ENCODE measurements at regions not wholly inside any gene's neighbourhood (a gene's known extent, or its start where the extent isn't known, plus 50 kb on each side); places are given as distances from the start of the nearest gene placed in this dataset.

- TF ChIP-seq, protein P1, sequence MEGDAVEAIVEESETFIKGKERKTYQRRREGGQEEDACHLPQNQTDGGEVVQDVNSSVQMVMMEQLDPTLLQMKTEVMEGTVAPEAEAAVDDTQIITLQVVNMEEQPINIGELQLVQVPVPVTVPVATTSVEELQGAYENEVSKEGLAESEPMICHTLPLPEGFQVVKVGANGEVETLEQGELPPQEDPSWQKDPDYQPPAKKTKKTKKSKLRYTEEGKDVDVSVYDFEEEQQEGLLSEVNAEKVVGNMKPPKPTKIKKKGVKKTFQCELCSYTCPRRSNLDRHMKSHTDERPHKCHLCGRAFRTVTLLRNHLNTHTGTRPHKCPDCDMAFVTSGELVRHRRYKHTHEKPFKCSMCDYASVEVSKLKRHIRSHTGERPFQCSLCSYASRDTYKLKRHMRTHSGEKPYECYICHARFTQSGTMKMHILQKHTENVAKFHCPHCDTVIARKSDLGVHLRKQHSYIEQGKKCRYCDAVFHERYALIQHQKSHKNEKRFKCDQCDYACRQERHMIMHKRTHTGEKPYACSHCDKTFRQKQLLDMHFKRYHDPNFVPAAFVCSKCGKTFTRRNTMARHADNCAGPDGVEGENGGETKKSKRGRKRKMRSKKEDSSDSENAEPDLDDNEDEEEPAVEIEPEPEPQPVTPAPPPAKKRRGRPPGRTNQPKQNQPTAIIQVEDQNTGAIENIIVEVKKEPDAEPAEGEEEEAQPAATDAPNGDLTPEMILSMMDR (IDR thresholded peaks at IDR 0.05; ENCODE audit: low read depth, low read length, poor library complexity, severe bottlenecking): no peak
- TF ChIP-seq EZH2phosphoT487 (IDR thresholded peaks at IDR 0.05; ENCODE audit: borderline replicate concordance, low read length): no peak
- Histone ChIP-seq H3K27ac (ENCODE audit: low read depth, low read length) (peak overlapping the region; percentile 66), H3K9me3 (ENCODE audit: control insufficient read depth, insufficient read depth, low read length) (no peaks in the 10 kb centered on the region)
These were observed 80.6 kb upstream of the CHD2 start for GRCh38 chr15:92819278-92820235.

DNA sequence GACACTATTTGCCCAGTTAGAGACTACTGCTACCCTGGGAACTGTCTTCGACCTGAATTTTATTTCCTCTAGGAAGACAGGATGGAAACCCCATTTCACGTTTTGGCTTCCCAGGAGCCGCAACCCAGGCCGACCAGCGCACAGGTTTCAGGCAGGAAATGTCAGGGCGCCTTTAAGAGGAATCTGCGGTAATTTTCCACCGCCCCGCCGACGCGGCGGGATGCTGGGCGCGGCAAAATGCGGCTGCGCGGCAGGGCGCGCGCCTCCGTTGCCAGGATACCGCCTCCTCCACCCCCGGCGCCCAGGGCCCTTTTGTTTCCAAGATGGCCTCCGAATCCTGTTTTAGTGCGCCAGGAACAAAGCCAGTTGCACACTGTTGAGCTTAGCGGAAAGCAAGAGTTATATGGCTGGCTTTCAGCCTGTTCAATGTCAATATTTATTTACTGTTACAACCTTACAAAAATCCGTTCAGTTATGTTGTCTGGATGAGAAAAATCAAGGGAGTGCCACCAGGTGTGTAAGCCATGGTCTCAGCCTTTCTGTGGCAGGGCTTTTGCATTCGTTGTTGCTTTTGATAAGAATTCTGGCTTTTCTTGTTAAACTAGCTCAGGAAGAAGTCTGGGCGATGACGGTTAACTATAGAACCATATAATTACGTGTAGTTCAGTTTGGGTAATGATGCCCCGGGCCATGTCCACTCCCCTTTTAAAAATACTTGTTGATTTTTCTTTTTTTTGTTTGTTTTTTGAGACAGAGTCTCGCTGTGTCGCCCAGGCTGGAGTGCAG lies 79.7 kb upstream of the CHD2 start:
- Histone ChIP-seq H4K20me1 (ENCODE audit: control insufficient read depth, insufficient read depth, low read depth, low read length) (no peaks in the 10 kb centered on the region), H3K4me2 (ENCODE audit: low read length) (peak overlapping the region; percentile 75), H3K4me3 (ENCODE audit: low read length) (peak overlapping the region; percentile 67), H3K27me3 (ENCODE audit: control insufficient read depth, low read length) (no peaks in the 10 kb centered on the region), H3K9me2 (replicated peaks; ENCODE audit: control insufficient read depth, low read length) (no peaks in the 10 kb centered on the region), H3K9me3 (ENCODE audit: control insufficient read depth, insufficient read depth, low read length) (no peaks in the 10 kb centered on the region), H3K4me1 (ENCODE audit: control insufficient read depth, low read length) (peaks cover 78% of the 10 kb centered on the region), H3F3A (ENCODE audit: control insufficient read depth, insufficient read depth) (peaks cover 17% of the 10 kb centered on the region), H3K36me3 (ENCODE audit: control insufficient read depth, low read length) (no peaks in the 10 kb centered on the region), H3K27ac (ENCODE audit: low read depth, low read length) (peak overlapping the region; percentile 66), H3K79me2 (ENCODE audit: control insufficient read depth, low read length) (no peaks in the 10 kb centered on the region)
- no peak for TF ChIP-seq EZH2phosphoT487 (IDR thresholded peaks at IDR 0.05; ENCODE audit: borderline replicate concordance, low read length)
- TF ChIP-seq, protein P1 (IDR thresholded peaks at IDR 0.05; ENCODE audit: low read depth, low read length, poor library complexity, severe bottlenecking): no peak

More at GRCh38 chr15:92819278-92820235, 80.6 kb upstream of the CHD2 start:
- peak overlapping the region; percentile 67 for H3K4me3 ChIP-seq (ENCODE audit: low read length)
- H3K9me2 ChIP-seq (replicated peaks; ENCODE audit: control insufficient read depth, low read length): no peaks in the 10 kb centered on the region
- H3K4me2 ChIP-seq (ENCODE audit: low read length): peak overlapping the region; percentile 75
- H3K27me3 ChIP-seq (ENCODE audit: control insufficient read depth, low read length): no peaks in the 10 kb centered on the region
- H3K79me2 ChIP-seq (ENCODE audit: control insufficient read depth, low read length): no peaks in the 10 kb centered on the region
- H3K36me3 ChIP-seq (ENCODE audit: control insufficient read depth, low read length): no peaks in the 10 kb centered on the region
- no peaks in the 10 kb centered on the region for H4K20me1 ChIP-seq (ENCODE audit: control insufficient read depth, insufficient read depth, low read depth, low read length)
- peaks cover 17% of the 10 kb centered on the region for H3F3A ChIP-seq (ENCODE audit: control insufficient read depth, insufficient read depth)
- H3K4me1 ChIP-seq (ENCODE audit: control insufficient read depth, low read length): peaks cover 72% of the 10 kb centered on the region

DNA sequence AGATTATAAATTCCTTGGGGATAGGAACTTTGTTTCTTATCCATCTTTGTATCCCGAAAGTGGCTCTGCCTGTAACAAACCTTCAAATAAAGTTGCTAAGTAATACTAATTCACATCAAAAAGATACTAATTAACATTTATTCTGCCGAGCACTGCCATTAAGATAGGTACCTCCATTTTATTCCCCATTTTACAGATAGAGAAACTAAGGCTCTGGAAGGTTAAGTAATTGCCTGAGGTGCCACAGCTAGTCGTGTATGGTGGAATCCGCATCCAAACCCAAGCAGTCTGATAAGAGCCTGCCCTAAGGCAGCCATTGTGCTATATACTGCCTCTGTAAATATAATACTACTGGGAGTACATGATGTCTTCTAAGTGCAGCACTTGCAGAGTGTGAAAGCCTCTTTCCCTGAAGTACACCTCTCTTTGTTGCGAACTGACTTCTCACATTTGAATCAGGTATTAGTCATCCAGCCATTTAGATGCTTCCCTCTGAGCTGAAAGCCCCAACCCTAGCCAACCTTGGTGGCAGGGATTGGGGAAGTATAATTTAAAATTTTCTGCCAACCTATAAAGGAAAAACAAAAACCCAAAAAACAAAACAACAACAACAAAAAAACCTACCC lies 78.5 kb upstream of the CHD2 start:
- Histone ChIP-seq H3K27ac (ENCODE audit: low read depth, low read length) (peak overlapping the region; percentile 74), H3K4me3 (ENCODE audit: low read length) (peak overlapping the region; percentile 46), H3K9me3 (ENCODE audit: control insufficient read depth, insufficient read depth, low read length) (no peaks in the 10 kb centered on the region), H3K36me3 (ENCODE audit: control insufficient read depth, low read length) (no peaks in the 10 kb centered on the region), H3K27me3 (ENCODE audit: control insufficient read depth, low read length) (no peaks in the 10 kb centered on the region), H3F3A (ENCODE audit: control insufficient read depth, insufficient read depth) (peaks cover 19% of the 10 kb centered on the region), H4K20me1 (ENCODE audit: control insufficient read depth, insufficient read depth, low read depth, low read length) (no peaks in the 10 kb centered on the region), H3K79me2 (ENCODE audit: control insufficient read depth, low read length) (no peaks in the 10 kb centered on the region), H3K9me2 (replicated peaks; ENCODE audit: control insufficient read depth, low read length) (no peaks in the 10 kb centered on the region), H3K4me2 (ENCODE audit: low read length) (peak overlapping the region; percentile 75), H3K4me1 (ENCODE audit: control insufficient read depth, low read length) (peaks cover 88% of the 10 kb centered on the region)
- no peak for TF ChIP-seq EZH2phosphoT487 (IDR thresholded peaks at IDR 0.05; ENCODE audit: borderline replicate concordance, low read length)
- TF ChIP-seq, protein P1 (IDR thresholded peaks at IDR 0.05; ENCODE audit: low read depth, low read length, poor library complexity, severe bottlenecking): no peak

Measured in DOHH2 (cell line).